IPS-18c (cell line): ENCODE measurements at regions not wholly inside any gene's neighbourhood (a gene's known extent, or its start where the extent isn't known, plus 50 kb on each side); places are given as distances from the start of the nearest gene placed in this dataset.

ENCODE experiments used
- H3K4me3 ChIP-seq: 2 replicates; pipeline ENCODE4 v1.7.0; 2013; ENCODE audit warnings: low read depth, mild to moderate bottlenecking, low read length, moderate library complexity; ENCODE audit not compliant: insufficient read depth
- H3K9me3 ChIP-seq: one replicate; pipeline ENCODE4 v1.6.1; 2013; ENCODE audit warnings: mild to moderate bottlenecking, low read length, moderate library complexity; ENCODE audit not compliant: control insufficient read depth, insufficient read depth

DNA sequence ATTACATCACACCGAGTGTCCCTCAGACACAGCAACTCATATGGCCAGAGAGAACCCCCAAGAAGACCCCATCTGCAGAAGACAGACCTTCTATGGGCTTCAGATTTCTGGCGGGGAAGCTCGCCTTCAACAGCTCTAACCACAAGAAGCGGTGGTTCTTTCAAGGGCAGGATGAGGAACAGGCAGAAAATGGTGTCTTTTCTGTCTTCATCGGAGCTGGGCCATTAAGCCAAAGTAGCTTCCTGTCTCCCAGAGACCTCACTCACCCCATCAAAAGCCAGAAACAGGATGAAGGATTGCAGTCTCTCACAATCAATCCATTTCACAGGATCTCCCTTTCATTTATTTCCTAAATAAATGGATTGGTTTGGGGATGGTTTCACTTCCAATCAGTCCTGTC is 149.1 kb downstream of the HERPUD2 start:
- H3K9me3 ChIP-seq, result no peaks in the 10 kb centered on the region
- no peak overlapping the region for H3K4me3 ChIP-seq

DNA sequence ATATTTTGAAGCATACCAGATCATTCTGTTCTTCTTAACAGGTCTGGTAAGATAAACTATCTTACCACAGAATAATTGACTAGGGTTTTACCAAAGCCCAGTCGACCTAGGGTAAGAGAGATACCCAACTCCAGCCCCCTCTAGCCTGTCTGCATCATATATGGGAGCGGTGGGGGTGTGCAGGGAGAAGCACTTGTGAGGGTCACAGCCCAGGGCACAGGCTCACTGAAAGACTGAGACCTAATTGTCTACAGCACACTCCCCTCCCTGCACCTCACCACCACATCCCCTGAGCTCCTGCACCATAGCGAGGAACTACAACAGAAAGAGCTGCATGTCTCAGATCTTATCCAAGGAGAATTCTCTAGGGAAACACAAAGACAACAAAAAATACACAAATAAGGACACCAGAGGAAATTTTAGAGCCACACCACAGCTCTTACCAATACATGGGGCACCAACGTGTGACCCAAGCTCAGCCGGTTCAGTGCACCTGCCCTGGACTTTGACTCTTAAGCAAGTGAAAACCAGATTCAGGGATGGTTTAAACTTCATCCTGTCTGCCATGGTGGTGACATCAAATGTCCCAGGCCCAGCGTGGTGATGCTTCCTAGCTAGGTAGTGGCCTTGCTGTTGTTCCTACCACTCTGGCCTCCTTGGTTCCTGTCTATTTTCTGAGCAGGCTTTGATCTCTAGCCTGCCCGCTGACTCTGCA is 150.8 kb downstream of the HERPUD2 start:
- Histone ChIP-seq H3K9me3 (no peaks in the 10 kb centered on the region), H3K4me3 (no peak overlapping the region)

GRCh38 chr7:35537067-35538023 is 157.6 kb downstream of the HERPUD2 start:
- Histone ChIP-seq H3K4me3 (peak overlapping the region; percentile 24), H3K9me3 (no peaks in the 10 kb centered on the region)

DNA sequence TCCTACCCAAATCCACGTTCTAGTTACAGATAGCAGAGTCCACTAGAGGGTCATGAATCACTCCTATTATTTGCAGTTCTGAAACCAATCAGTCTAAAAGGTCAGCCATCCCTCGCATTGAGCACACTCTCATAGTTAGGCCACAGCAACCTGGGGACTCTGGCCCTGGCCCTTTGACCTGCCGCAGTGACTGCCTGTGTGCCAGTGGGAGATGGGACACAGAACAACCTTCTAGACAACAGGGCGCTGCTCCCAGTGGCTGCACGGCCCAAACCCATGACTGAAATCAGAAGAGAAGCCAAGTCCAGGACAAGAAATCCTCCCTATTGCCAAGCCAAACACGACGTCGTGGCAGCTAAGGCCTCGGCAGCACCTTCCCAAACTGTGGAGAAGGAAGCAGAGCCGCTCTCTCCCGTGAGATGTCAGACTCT is 158.5 kb downstream of the HERPUD2 start:
- no peaks in the 10 kb centered on the region for H3K9me3 ChIP-seq
- no peak overlapping the region for H3K4me3 ChIP-seq

DNA sequence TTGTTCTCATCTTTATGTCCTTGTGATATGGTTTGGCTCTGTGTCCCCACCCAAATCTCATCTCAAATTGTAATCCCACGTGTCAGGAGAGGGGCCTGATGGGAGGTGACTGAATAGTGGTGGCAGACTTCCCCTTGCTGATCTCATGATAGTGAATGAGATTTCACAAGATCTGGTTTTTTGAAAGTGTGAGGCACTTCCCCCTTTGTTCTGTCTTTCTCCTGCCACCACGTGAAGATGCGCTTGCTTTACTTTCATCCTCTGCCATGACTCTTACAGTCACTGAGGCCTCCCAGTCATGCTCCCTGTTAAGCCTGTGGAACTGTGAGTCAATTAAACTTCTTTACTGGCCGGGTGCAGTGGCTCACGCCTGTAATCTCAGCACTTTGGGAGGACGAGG is 161.0 kb downstream of the HERPUD2 start:
- Histone ChIP-seq H3K9me3 (no peaks in the 10 kb centered on the region), H3K4me3 (no peak overlapping the region)

DNA sequence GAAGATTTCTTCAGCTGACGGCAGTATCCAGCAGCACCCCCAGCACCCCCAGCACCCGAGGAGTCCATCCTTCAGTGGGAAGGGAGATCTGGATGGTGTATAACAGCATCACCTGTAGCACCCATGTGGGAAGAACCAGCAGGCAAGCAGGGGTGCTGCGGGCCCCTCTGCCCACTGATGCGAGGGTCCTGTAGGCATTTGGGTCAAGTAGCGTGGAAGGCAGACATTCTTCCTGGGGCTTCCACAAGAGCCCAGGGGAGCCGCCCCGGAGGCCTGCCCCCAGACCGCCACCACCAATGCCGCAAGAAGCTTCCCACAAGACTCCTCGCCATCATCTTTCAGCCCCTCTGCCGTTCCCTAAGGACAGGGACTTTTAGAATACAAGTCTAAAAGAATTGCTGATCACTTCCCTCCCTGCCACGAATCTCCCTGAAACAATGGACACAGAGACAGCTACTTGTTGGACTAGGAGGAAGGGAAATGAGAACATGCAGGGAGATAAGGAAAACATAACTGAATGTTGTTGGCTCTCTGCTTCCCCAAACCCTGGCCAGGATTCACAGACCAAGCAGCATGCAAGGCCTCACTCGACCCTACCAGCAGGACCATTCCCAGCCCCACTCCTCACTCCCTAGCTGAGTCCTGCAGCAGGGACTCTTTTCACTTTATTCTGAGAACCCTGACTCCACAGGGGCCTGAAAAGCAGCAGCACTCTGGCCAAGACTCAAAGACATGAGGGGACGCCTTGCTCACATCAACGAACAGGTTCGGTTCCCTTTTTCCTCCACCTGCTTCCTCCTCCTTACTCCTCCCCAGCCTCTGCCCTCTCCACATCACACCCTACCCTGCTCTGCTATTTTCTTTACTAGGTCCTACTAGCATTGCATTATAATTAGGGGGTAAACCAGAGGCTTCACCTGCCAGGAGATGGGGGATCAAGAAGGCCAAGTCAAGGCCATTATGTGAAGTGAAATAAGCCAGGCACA is 164.5 kb downstream of the HERPUD2 start:
- no peaks in the 10 kb centered on the region for H3K9me3 ChIP-seq
- no peak overlapping the region for H3K4me3 ChIP-seq

- no peak overlapping the region for H3K4me3 ChIP-seq
- no peaks in the 10 kb centered on the region for H3K9me3 ChIP-seq
Observed at GRCh38 chr7:35529713-35530112, 165.2 kb downstream of the HERPUD2 start.

DNA sequence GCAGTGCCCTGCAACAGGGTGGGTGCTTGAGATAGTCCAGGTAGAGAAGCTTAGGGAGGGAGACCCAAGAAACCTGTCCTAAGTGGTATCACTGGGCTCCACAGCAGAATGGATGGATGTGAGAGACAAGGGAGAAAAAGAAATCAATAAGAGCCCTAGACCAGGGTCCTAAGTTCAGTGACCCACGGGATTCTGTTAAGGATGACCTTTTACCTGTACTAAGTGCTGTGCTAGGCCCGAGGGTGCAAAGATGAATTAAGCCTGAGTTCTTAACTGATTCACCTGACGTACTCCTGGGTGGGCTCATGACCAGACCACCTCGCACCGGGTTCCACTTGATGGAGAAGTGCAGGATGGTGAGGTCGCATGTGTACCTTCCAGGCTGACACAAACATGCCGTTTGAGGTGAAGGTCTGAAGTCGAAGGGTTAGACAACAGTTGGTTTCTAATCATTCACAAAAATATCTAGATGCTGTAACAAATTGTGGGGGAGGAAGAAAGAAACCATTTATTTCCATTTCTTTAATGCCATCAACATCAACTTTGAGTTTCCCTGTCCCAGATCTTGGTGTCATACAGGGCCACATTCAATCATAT is 166.5 kb downstream of the HERPUD2 start:
- no peak overlapping the region for H3K4me3 ChIP-seq
- no peaks in the 10 kb centered on the region for H3K9me3 ChIP-seq

GRCh38 chr7:35526645-35527044 is 168.3 kb downstream of the HERPUD2 start:
- Histone ChIP-seq H3K9me3 (no peaks in the 10 kb centered on the region), H3K4me3 (no peak overlapping the region)

- Histone ChIP-seq H3K9me3 (no peaks in the 10 kb centered on the region), H3K4me3 (no peak overlapping the region)
Observed at GRCh38 chr7:35524112-35524804, 170.7 kb downstream of the HERPUD2 start.

- no peaks in the 10 kb centered on the region for H3K9me3 ChIP-seq
- H3K4me3 ChIP-seq, result no peak overlapping the region
Observed at GRCh38 chr7:35523292-35523691, 171.6 kb downstream of the HERPUD2 start.

DNA sequence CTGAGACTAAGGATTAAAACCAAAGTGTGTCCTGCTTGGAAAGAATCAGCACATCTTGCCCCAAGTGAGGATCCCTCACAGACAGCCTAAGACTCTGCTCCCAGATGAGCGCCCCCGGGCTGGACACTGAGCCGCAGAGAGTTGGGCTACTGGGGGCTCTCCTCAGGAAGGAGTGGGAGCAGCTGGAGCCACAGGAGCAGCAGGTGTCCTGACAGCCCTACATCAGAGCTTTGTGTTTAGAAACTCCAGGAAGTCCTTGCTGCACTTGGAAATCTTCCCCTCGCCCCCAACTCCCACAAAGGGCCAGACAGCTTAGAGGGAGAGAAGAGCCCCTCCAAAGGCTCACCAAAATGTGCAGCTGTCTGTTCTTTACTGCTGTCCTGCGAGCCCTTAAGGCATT is 172.2 kb downstream of the HERPUD2 start:
- H3K4me3 ChIP-seq, result no peak overlapping the region
- no peaks in the 10 kb centered on the region for H3K9me3 ChIP-seq

- Histone ChIP-seq H3K4me3 (no peak overlapping the region), H3K9me3 (no peaks in the 10 kb centered on the region)
Observed at GRCh38 chr7:35521941-35522340, 173.0 kb downstream of the HERPUD2 start.

DNA sequence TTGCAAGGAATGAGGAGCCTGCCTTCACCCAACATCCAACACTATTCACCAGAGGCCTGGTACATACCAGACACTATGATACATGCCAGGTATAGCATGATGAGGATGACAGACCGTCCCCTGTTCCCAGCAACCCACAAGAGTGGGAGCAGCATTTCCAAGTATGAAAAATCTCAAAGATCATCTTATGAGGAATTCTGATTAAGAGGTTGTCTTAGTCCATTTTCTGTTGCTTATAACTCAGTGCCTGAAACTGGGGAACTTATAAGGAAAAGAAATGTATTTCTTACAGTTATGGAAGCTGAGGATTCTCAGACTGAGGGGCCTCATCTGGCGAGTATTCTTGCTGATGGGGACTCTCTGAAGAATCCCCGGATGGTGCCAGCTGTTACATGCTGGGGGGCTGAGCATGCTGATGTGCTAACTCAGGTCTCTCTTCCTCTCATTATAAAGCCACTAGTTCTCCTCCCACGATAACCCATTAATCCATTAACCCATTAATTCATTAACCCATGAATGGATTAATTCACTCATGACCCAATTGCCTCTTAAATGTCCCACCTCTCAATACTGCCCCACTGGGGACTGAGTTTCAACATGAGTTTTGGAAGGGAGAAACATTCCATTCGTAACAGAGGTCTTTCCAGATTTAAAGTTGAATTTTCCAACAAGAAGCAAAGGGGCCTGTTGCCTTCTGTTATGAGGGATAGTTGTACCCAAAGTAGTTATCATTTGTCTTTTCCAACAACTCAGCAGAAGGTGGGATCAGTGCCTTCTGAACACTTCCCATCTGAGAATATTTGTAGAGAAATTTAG is 173.9 kb downstream of the HERPUD2 start:
- H3K4me3 ChIP-seq, result no peak overlapping the region
- no peaks in the 10 kb centered on the region for H3K9me3 ChIP-seq

- Histone ChIP-seq H3K4me3 (no peak overlapping the region), H3K9me3 (no peaks in the 10 kb centered on the region)
Observed at GRCh38 chr7:35519971-35520809, 174.7 kb downstream of the HERPUD2 start.
